CD4-positive, alpha-beta memory T cell (primary cell): ENCODE measurements at regions not wholly inside any gene's neighbourhood (a gene's known extent, or its start where the extent isn't known, plus 50 kb on each side); places are given as distances from the start of the nearest gene placed in this dataset.

Source experiments
- CTCF ChIA-PET: fragments of 350-600 bp; sonication (Branson Sonifier 250); formaldehyde crosslinking; loops from one replicate; lab custom pipeline; 2021; ENCODE audit warnings: inconsistent platforms; ENCODE audit not compliant: partially characterized antibody; lab: Charles Lee
- POLR2A ChIA-PET: fragments of 350-600 bp; sonication (Branson Sonifier 250); formaldehyde crosslinking; loops from one replicate; lab custom pipeline; 2021; ENCODE audit not compliant: partially characterized antibody; lab: Charles Lee
- DNase-seq, 5 donors: peaks; one replicate each; pipeline versions ENCODE4 v3.0.0 to v3.0.0-alpha.2; 2020 to 2022; ENCODE audit warnings: mixed read lengths in 1 of 5
- H3K27ac ChIP-seq: one replicate; pipeline ENCODE4 v1.7.0; 2013; ENCODE audit warnings: low read depth, low read length
- H3K27me3 ChIP-seq: 2 replicates; pipeline ENCODE4 v1.7.0; 2013; ENCODE audit warnings: mild to moderate bottlenecking, low read length, moderate library complexity; ENCODE audit not compliant: insufficient read depth
- H3K36me3 ChIP-seq: 2 replicates; pipeline ENCODE4 v1.7.0; 2013; ENCODE audit warnings: mild to moderate bottlenecking, low read length, moderate library complexity; ENCODE audit not compliant: insufficient read depth
- H3K4me1 ChIP-seq: 2 replicates; pipeline ENCODE4 v1.7.0; 2013; ENCODE audit warnings: mild to moderate bottlenecking, low read length, moderate library complexity; ENCODE audit not compliant: insufficient read depth
- H3K4me3 ChIP-seq, 2 donors: one replicate each; pipeline ENCODE4 v1.7.0; 2013; ENCODE audit warnings: low read length in 2 of 2, mild to moderate bottlenecking in 1 of 2
- H3K9me3 ChIP-seq, 2 donors: one replicate each; pipeline ENCODE4 v1.7.0; 2013; ENCODE audit warnings: low read length in 2 of 2, control low read depth in 1 of 2; ENCODE audit not compliant: control insufficient read depth in 1 of 2
- H3K27ac Mint-ChIP-seq, 7 donors: one replicate each; pipeline ENCODE4 v1.8.0; 2020 to 2021; ENCODE audit warnings: mixed read lengths in 7 of 7, mild to moderate bottlenecking in 6 of 7, inconsistent platforms in 3 of 7, moderate library complexity in 3 of 7
- H3K27me3 Mint-ChIP-seq, 2 donors: one replicate each; pipeline ENCODE4 v1.8.0; 2020 to 2021; ENCODE audit warnings: mixed read lengths in 2 of 2
- H3K36me3 Mint-ChIP-seq, 2 donors: one replicate each; pipeline ENCODE4 v1.8.0; 2020 to 2021; ENCODE audit warnings: mixed read lengths in 2 of 2, inconsistent platforms in 1 of 2, mild to moderate bottlenecking in 1 of 2
- H3K4me1 Mint-ChIP-seq, 4 donors: one replicate each; pipeline ENCODE4 v1.8.0; 2020 to 2021; ENCODE audit warnings: mixed read lengths in 4 of 4, mild to moderate bottlenecking in 1 of 4
- H3K4me3 Mint-ChIP-seq, 8 donors: one replicate each; pipeline ENCODE4 v1.8.0; 2020 to 2021; ENCODE audit warnings: mixed read lengths in 8 of 8, mild to moderate bottlenecking in 7 of 8, moderate library complexity in 6 of 8, inconsistent platforms in 3 of 8
- H3K9me3 Mint-ChIP-seq, 8 donors: one replicate each; pipeline ENCODE4 v1.8.0; 2020 to 2021; ENCODE audit warnings: mixed read lengths in 8 of 8, mild to moderate bottlenecking in 5 of 8, inconsistent platforms in 3 of 8, moderate library complexity in 1 of 8
- intact Hi-C: fragments of 100-400 bp; cut with micrococcal nuclease; formaldehyde crosslinking; loops from one replicate; pipeline ENCODE4 v1.15.1; 2023

DNA sequence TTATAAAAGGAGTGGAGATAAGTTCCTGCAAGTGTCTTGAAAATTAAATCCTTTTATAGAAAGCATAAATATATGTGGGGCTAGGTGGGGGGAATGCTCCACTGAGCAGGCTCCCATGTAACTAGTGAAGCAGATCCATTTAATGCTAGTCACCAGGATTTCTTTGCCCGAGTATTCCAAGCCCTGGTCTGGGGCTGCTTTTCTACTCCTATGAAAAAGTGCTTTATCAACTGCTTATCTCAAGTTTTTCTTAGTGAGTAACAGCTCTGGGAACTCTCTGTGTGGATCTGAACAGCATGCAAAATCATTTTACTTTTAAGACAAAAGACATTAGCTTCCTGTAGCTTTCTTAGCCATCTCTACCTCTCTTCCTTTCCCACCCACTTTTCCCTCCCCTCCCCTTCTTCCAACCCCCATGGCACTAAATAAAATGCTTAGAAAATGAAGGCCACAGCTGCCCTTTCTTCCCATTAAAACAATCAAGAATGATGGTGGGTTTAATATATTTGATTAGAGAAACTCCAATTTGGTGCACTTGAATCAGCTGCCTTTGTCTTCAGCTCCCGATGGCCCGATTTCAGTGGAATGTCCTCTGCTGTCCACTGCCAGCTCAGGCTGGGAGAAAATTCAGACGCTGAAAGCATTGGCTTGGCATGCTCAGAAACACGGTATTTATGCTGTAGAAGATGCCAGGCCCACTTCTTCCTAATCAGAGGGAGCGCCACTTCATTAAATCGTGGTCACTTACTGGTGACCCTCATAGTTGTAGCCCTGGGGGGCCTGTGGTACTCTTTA, 475.1 kb downstream of the FOXO1 start:
- Histone ChIP-seq H3K9me3 (no peaks in the 10 kb centered on the region), H3K27me3 (no peaks in the 10 kb centered on the region), H3K36me3 (no peaks in the 10 kb centered on the region), H3K4me1 (peaks cover 62% of the 10 kb centered on the region), H3K4me3 (no peak overlapping the region), H3K27ac (peak overlapping the region; percentile 56)
- POLR2A ChIA-PET: interaction anchor here (0.8 to 5.2 kb wide), 14 partner anchors 13 to 476 kb away, joined by 3 to 36 read pairs (median 6); partner anchors contain the start of gene FOXO1
- CTCF ChIA-PET: interaction anchor here (1.0 to 3.3 kb wide), 11 partner anchors 9 to 492 kb away, joined by 3 to 11 read pairs (median 5); no protein-coding TSS in a partner anchor
- intact Hi-C loops: no loop called here
- Mint-ChIP-seq H3K36me3 (peaks cover 0 to 3% of the 10 kb centered on the region in 2 donors), H3K4me3 (peak overlapping the region in 7 of 8 donors; percentile 48 to 90 (median 83)), H3K4me1 (peaks cover 55 to 71% (median 66%) of the 10 kb centered on the region in 4 donors), H3K27ac (peak overlapping the region; percentile 95 to 98 (median 96)), H3K9me3 (no peaks in the 10 kb centered on the region), H3K27me3 (no peaks in the 10 kb centered on the region)
- DNase-seq: no peak

DNA sequence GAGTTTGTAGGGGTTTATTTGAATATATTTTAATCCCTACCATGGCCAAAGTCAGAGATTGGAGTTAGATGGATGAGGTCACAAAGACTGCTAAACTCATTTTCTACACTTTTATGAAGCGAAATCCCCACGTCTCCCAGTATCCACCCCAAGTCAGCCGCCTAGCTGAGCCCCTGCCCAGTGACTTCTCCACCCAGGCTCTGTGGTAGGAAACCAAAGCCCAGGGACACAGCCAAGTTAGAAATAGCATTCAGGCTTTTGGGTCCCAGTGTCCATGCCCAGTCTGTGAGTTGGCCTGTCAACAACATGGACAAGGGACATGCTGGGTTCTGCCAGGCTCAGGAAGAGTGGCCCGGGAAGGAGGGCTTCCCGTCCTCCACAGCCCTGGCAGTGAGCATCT, 474.0 kb downstream of the FOXO1 start:
- Histone ChIP-seq H3K27me3 (no peaks in the 10 kb centered on the region), H3K9me3 (no peaks in the 10 kb centered on the region), H3K36me3 (no peaks in the 10 kb centered on the region), H3K4me3 (no peak overlapping the region), H3K27ac (no peak overlapping the region), H3K4me1 (peaks cover 51% of the 10 kb centered on the region)
- intact Hi-C loops: no loop called here
- H3K9me3 Mint-ChIP-seq: no peaks in the 10 kb centered on the region
- H3K4me3 Mint-ChIP-seq: no peak overlapping the region
- no peaks in the 10 kb centered on the region for H3K36me3 Mint-ChIP-seq
- no peak for DNase-seq
- ChIA-PET POLR2A (interaction anchor here (0.9 kb wide), 1 partner anchor 475 kb away, joined by 3 read pairs; no protein-coding TSS in a partner anchor), CTCF (interaction anchor here (1.6 kb wide), 1 partner anchor 28 kb away, joined by 9 read pairs; no protein-coding TSS in a partner anchor)
- H3K27me3 Mint-ChIP-seq: no peaks in the 10 kb centered on the region
- H3K4me1 Mint-ChIP-seq: peaks cover 45 to 61% (median 56%) of the 10 kb centered on the region in 4 donors
- H3K27ac Mint-ChIP-seq: peak overlapping the region in 5 of 7 donors; percentile 63 to 96 (median 80)

DNA sequence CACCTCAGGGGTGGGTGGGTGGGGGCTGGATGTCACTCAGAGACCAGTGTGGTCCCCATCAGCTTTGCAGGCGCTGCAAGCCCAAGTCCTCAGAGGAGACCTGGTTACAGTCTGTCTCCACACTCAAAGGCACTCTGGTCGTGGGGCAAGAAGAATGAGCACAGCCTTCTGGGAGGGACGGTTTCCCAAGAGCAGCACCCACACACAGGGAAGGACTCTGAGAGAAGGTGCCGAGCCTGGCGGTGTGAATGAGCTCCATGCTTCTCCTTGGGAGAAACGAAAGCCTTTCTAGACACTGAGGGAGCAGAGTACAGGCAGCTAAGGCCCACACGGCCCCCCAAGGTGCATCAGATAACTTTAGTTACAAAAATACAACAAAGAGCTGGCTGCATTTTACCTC, 473.6 kb downstream of the FOXO1 start:
- H3K4me3 Mint-ChIP-seq: no peak overlapping the region
- H3K27me3 Mint-ChIP-seq: no peaks in the 10 kb centered on the region
- no peaks in the 10 kb centered on the region for H3K27me3 ChIP-seq
- H3K4me1 Mint-ChIP-seq: peaks cover 41 to 57% (median 52%) of the 10 kb centered on the region in 4 donors
- intact Hi-C loops: no loop called here
- no peaks in the 10 kb centered on the region for H3K36me3 Mint-ChIP-seq
- no peaks in the 10 kb centered on the region for H3K9me3 ChIP-seq
- no peak overlapping the region for H3K27ac ChIP-seq
- peak overlapping the region in 1 of 7 donors; percentile 78 for H3K27ac Mint-ChIP-seq
- no peak for DNase-seq
- H3K4me1 ChIP-seq: peaks cover 47% of the 10 kb centered on the region
- no peaks in the 10 kb centered on the region for H3K36me3 ChIP-seq
- CTCF ChIA-PET: no interaction called here
- POLR2A ChIA-PET: interaction anchor here (0.7 to 0.9 kb wide), 2 partner anchors 14 to 29 kb away, joined by 4 to 5 read pairs; no protein-coding TSS in a partner anchor
- H3K4me3 ChIP-seq: no peak overlapping the region
- H3K9me3 Mint-ChIP-seq: no peaks in the 10 kb centered on the region

DNA sequence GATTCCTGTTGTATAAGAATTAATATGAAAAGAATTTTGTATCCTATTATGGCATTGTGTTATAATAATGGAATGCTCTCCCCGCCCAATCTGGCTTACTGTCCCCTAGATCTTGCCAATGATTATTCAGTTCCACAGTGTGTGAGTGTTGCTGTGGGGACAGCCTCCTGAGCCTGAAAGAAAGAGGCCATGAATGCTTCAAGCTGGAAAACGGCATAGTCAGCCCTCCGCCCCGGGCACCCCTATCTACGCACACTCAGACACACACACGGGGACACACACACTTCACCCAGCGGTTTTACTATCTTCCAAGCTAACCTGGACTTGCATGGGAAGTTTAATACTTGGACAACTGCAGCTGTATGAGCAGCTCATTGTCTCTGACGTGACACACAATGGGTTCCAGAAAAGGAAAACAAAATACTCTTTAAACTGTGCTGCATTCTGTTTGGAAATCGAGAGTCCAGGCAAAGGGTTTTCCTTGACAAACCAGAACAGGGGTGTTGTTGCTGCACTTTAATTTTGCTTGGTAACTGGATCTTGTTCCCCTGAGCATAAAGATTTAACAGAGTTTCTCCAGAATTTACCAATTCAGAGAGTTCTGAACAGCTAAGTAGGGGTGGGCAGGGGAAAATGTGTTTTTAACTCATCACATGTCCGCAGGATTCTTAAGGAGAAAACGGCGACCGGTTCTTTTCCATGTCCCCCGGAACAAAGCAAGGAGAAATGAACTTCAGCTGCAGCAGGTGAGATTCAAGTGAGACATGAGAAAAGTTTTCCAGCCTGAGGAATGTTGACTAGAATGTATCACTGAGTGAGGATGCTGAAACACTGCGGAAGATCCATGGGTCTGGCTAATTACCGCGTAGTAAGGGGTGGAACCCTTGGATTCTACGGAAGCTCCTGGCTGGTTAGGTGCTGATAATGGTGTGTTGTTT, 472.9 kb downstream of the FOXO1 start:
- Mint-ChIP-seq H3K4me1 (peaks cover 37 to 53% (median 45%) of the 10 kb centered on the region in 4 donors), H3K27ac (peak overlapping the region in 3 of 7 donors; percentile 63 to 78 (median 64)), H3K27me3 (no peaks in the 10 kb centered on the region), H3K9me3 (no peaks in the 10 kb centered on the region), H3K4me3 (no peak overlapping the region), H3K36me3 (no peaks in the 10 kb centered on the region)
- Histone ChIP-seq H3K36me3 (no peaks in the 10 kb centered on the region), H3K27me3 (no peaks in the 10 kb centered on the region), H3K9me3 (no peaks in the 10 kb centered on the region), H3K4me1 (peaks cover 40% of the 10 kb centered on the region), H3K27ac (no peak overlapping the region), H3K4me3 (no peak overlapping the region)
- no peak for DNase-seq
- ChIA-PET POLR2A (interaction anchor here (0.7 to 0.9 kb wide), 2 partner anchors 13 to 28 kb away, joined by 4 to 5 read pairs; no protein-coding TSS in a partner anchor), CTCF (no interaction called here)
- intact Hi-C loops: no loop called here

GRCh38 chr13:40194224-40194806, 472.1 kb downstream of the FOXO1 start:
- H3K9me3 Mint-ChIP-seq: peaks cover 0 to 2% (median 0%) of the 10 kb centered on the region in 8 donors
- CTCF ChIA-PET: interaction anchor here (1.3 kb wide), 1 partner anchor 125 kb away, joined by 6 read pairs; no protein-coding TSS in a partner anchor
- no peak overlapping the region for H3K4me3 Mint-ChIP-seq
- DNase-seq: no peak
- no peaks in the 10 kb centered on the region for H3K27me3 Mint-ChIP-seq
- H3K4me1 Mint-ChIP-seq: peaks cover 30 to 48% (median 39%) of the 10 kb centered on the region in 4 donors
- H3K36me3 Mint-ChIP-seq: no peaks in the 10 kb centered on the region
- H3K27ac Mint-ChIP-seq: peak overlapping the region in 1 of 7 donors; percentile 63
- Histone ChIP-seq H3K4me1 (peaks cover 32% of the 10 kb centered on the region), H3K4me3 (no peak overlapping the region), H3K9me3 (no peaks in the 10 kb centered on the region), H3K27ac (no peak overlapping the region), H3K27me3 (no peaks in the 10 kb centered on the region), H3K36me3 (no peaks in the 10 kb centered on the region)
- POLR2A ChIA-PET: interaction anchor here (1.0 to 3.2 kb wide), 2 partner anchors 12 to 20 kb away, joined by 3 to 30 read pairs; no protein-coding TSS in a partner anchor
- intact Hi-C loops: no loop called here

GRCh38 chr13:40197049-40197448, 469.4 kb downstream of the FOXO1 start:
- POLR2A ChIA-PET: interaction anchor here (0.7 to 3.2 kb wide), 2 partner anchors 8 to 9 kb away, joined by 3 to 30 read pairs; no protein-coding TSS in a partner anchor
- Histone ChIP-seq H3K36me3 (no peaks in the 10 kb centered on the region), H3K4me3 (no peak overlapping the region), H3K9me3 (no peaks in the 10 kb centered on the region), H3K4me1 (peaks cover 5% of the 10 kb centered on the region), H3K27ac (no peak overlapping the region), H3K27me3 (no peaks in the 10 kb centered on the region)
- H3K4me3 Mint-ChIP-seq: no peak overlapping the region
- H3K27me3 Mint-ChIP-seq: no peaks in the 10 kb centered on the region
- no peaks in the 10 kb centered on the region for H3K36me3 Mint-ChIP-seq
- H3K4me1 Mint-ChIP-seq: peaks cover 12 to 25% (median 19%) of the 10 kb centered on the region in 4 donors
- CTCF ChIA-PET: no interaction called here
- intact Hi-C loops: no loop called here
- no peak for DNase-seq
- no peak overlapping the region for H3K27ac Mint-ChIP-seq
- H3K9me3 Mint-ChIP-seq: peaks cover 0 to 2% (median 0%) of the 10 kb centered on the region in 8 donors
